Gastrocnemius medialis (tissue), 4 donors: ENCODE measurements at regions not wholly inside any gene's neighbourhood (a gene's known extent, or its start where the extent isn't known, plus 50 kb on each side); places are given as distances from the start of the nearest gene placed in this dataset.

Source experiments
- ATAC-seq, 2 donors: fragments of 150-250 bp; one replicate each; pipeline ENCODE4 v1.9.1; 2016
- DNase-seq, 2 donors: peaks; one replicate each; pipeline ENCODE4 v3.0.0-alpha.2; 2019
- H3K27ac ChIP-seq, 4 donors: fragments of 200-600 bp; sonication (generic); 1 replicate in 1 of 4; 2 replicates in 3 of 4; pipeline ENCODE4 v1.5.1; 2016 to 2018; ENCODE audit warnings: mild to moderate bottlenecking in 2 of 4, moderate library complexity in 1 of 4
- H3K27me3 ChIP-seq, 3 donors: fragments of 200-600 bp; sonication (generic) in 2 of 3; 1 replicate in 1 of 3; 2 replicates in 2 of 3; pipeline versions ENCODE4 v1.5.1 to v1.6.0; 2016 to 2019; ENCODE audit warnings: mild to moderate bottlenecking in 1 of 3, moderate library complexity in 1 of 3
- H3K36me3 ChIP-seq, 2 donors: fragments of 200-600 bp; sonication (generic) in 1 of 2; one replicate each; pipeline ENCODE4 v1.5.1; 2017 to 2018
- H3K4me1 ChIP-seq, 2 donors: fragments of 200-600 bp; sonication (generic) in 1 of 2; one replicate each; pipeline ENCODE4 v1.5.1; 2016 to 2017; ENCODE audit warnings: mild to moderate bottlenecking in 2 of 2
- H3K4me3 ChIP-seq, 4 donors: fragments of 200-600 bp; sonication (generic) in 3 of 4; 1 replicate in 1 of 4; 2 replicates in 3 of 4; pipeline ENCODE4 v1.5.1; 2016 to 2019; ENCODE audit warnings: mild to moderate bottlenecking in 2 of 4
- H3K9me3 ChIP-seq, 3 donors: fragments of 200-600 bp; sonication (generic) in 2 of 3; 1 replicate in 1 of 3; 2 replicates in 2 of 3; pipeline ENCODE4 v1.5.1; 2016 to 2019
- POLR2A ChIP-seq, 2 donors: fragments of 450-650 bp; IDR thresholded peaks; one replicate each; pipeline ENCODE4 v1.6.1; 2017; ENCODE audit warnings: antibody characterized with exemption in 2 of 2, mild to moderate bottlenecking in 2 of 2, moderate library complexity in 2 of 2
- in situ Hi-C, 4 donors: fragments of 200-750 bp; cut with MboI; loops; one replicate each; pipeline versions ENCODE4 v1.15.0 to v1.8.0; 2017; ENCODE audit warnings: low sequenced_read_pairs in 4 of 4
- intact Hi-C: fragments of 100-400 bp; cut with DNase I; formaldehyde crosslinking; loops from one replicate; pipeline ENCODE4 v1.15.1; 2023; ENCODE audit warnings: low total_unique reads
- TF ChIP-seq, protein P1 (sequence below), 5 experiments: fragments of 450-650 bp in 3 of 5; fragments of 200-600 bp in 2 of 5; sonication (generic) in 2 of 5; IDR thresholded peaks in 4 of 5; conservative IDR thresholded peaks in 1 of 5; 1 replicate in 4 of 5; 2 replicates in 1 of 5; pipeline ENCODE4 v1.5.1; 2016 to 2019; ENCODE audit warnings: antibody characterized with exemption in 5 of 5, mild to moderate bottlenecking in 3 of 5, moderate library complexity in 3 of 5

DNA sequence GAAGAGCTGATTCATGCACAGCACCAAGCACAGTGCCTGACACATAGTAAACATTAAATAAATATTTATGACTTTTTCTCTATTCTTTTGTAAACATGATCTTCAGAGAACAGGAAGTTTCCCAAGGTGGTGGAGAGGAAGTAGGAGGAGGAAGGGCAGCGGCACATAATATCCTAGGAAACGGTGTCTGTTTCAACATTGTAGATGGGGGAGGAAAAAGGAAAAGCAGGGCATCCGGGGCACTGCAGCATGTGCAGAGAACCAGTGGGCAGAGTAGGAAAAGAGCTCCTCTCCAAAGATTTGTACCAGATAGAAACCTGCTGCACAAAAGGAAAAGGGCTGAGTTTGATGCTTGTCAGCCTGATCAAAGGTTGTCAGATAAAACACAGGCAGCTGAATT, 421.7 kb upstream of the ZNF462 start:
- Histone ChIP-seq H3K27me3 (no peaks in the 10 kb centered on the region), H3K36me3 (no peaks in the 10 kb centered on the region), H3K27ac (no peak overlapping the region), H3K9me3 (no peaks in the 10 kb centered on the region), H3K4me3 (no peak overlapping the region), H3K4me1 (no peaks in the 10 kb centered on the region)
- DNase-seq (no peak), ATAC-seq (no peak)
- no peak for TF ChIP-seq POLR2A (IDR thresholded peaks at IDR 0.05)
- TF ChIP-seq, protein P1, sequence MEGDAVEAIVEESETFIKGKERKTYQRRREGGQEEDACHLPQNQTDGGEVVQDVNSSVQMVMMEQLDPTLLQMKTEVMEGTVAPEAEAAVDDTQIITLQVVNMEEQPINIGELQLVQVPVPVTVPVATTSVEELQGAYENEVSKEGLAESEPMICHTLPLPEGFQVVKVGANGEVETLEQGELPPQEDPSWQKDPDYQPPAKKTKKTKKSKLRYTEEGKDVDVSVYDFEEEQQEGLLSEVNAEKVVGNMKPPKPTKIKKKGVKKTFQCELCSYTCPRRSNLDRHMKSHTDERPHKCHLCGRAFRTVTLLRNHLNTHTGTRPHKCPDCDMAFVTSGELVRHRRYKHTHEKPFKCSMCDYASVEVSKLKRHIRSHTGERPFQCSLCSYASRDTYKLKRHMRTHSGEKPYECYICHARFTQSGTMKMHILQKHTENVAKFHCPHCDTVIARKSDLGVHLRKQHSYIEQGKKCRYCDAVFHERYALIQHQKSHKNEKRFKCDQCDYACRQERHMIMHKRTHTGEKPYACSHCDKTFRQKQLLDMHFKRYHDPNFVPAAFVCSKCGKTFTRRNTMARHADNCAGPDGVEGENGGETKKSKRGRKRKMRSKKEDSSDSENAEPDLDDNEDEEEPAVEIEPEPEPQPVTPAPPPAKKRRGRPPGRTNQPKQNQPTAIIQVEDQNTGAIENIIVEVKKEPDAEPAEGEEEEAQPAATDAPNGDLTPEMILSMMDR (IDR thresholded peaks at IDR 0.05 in 4 of 5, conservative IDR thresholded peaks at IDR 0.05 in 1 of 5), result no peak
- in situ Hi-C loops, result no loop called here
- intact Hi-C loops, result no loop called here

DNA sequence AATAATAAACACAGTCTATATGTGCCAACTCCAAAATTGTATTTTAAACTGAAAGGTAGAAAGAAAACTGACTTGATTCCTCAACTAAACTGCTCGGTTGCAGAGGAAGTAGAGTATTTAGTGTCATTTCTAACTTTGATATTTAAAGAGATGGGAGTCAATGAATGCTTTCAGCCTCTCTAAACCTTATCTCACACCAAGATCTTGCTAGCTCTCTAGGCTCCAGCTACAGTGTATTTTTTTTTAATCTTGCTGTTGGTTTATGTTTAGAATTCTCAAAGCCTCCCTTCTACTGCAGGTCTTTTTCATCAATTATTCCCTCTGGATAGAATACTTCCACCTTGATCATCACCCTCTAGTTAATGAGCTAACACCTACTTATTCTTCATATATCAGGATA, 419.4 kb upstream of the ZNF462 start:
- in situ Hi-C loops, result no loop called here
- intact Hi-C loops, result no loop called here

DNA sequence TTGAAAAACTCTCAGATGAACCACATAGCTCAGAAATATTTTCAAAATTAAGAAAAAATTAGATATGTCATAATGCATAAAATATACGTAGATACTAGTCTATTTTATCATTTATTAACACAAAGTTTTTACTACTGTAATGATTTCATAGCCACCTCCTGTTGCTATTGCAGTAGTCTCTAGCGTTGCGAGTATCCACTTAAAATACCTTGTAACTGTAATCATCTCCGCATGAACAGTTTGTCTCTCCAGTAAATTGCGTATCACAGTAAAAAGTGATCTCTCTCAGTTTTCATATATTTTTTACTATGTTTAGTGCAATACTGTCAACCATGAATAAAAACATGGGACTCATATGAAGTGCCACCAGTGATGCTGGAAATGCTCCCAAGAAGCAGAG, 417.9 kb upstream of the ZNF462 start:
- TF ChIP-seq, protein P1 (IDR thresholded peaks at IDR 0.05 in 4 of 5, conservative IDR thresholded peaks at IDR 0.05 in 1 of 5), result no peak
- no peak for TF ChIP-seq POLR2A (IDR thresholded peaks at IDR 0.05)
- Histone ChIP-seq H3K4me3 (no peak overlapping the region), H3K4me1 (peaks cover 9 to 10% of the 10 kb centered on the region in 2 donors), H3K27me3 (no peaks in the 10 kb centered on the region), H3K36me3 (no peaks in the 10 kb centered on the region), H3K27ac (no peak overlapping the region), H3K9me3 (no peaks in the 10 kb centered on the region)
- in situ Hi-C loops, result no loop called here
- DNase-seq (no peak), ATAC-seq (no peak)
- intact Hi-C loops, result no loop called here

More for the DNA sequence above, 419.4 kb upstream of the ZNF462 start:
- Histone ChIP-seq H3K36me3 (no peaks in the 10 kb centered on the region), H3K9me3 (no peaks in the 10 kb centered on the region), H3K4me1 (no peaks in the 10 kb centered on the region), H3K4me3 (no peak overlapping the region), H3K27ac (no peak overlapping the region), H3K27me3 (no peaks in the 10 kb centered on the region)
- DNase-seq (no peak), ATAC-seq (no peak)
- TF ChIP-seq POLR2A (IDR thresholded peaks at IDR 0.05), result no peak
- TF ChIP-seq, protein P1 (IDR thresholded peaks at IDR 0.05 in 4 of 5, conservative IDR thresholded peaks at IDR 0.05 in 1 of 5), result no peak

DNA sequence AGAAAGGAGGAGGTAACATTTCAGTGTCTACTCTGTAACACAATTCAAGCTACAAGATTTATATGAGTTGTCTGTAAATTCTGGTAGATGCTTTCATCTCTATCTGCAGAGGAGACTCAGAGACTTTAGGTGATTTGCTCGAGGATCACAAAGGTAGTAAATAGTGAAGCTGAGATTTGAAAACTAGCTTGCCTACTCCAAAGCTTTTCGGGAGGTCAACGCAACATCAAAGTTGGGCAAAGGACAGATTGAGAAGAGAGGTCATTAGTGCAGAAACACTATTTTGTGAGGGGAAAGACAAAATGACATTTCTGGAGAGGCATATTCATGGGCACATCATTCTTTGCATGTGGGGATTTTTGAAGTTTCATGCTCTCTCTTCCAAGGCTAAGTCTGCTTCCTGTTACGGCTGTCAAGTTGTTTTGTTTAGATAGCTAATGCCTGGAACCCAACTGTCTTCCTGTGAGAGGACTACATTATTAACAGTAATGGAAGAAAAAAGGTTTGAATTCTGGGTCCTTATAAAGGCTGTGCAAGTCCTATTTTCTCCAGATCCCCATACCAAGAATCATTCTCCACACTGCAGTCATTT, 413.5 kb upstream of the ZNF462 start:
- ATAC-seq, result no peak
- no peaks in the 10 kb centered on the region for H3K36me3 ChIP-seq

More for the DNA sequence above, 413.5 kb upstream of the ZNF462 start:
- TF ChIP-seq, protein P1 (IDR thresholded peaks at IDR 0.05 in 4 of 5, conservative IDR thresholded peaks at IDR 0.05 in 1 of 5), result no peak
- no peak for TF ChIP-seq POLR2A (IDR thresholded peaks at IDR 0.05)
- Histone ChIP-seq H3K4me3 (no peak overlapping the region), H3K27ac (peak overlapping the region; percentile 75 to 83 (median 80)), H3K27me3 (no peaks in the 10 kb centered on the region), H3K4me1 (peaks cover 11 to 19% of the 10 kb centered on the region in 2 donors), H3K9me3 (no peaks in the 10 kb centered on the region)
- no peak for DNase-seq
- intact Hi-C loops, result no loop called here
- in situ Hi-C loops, result no loop called here
